ENCODE measurements at regions not wholly inside any gene's neighbourhood (a gene's known extent, or its start where the extent isn't known, plus 50 kb on each side); places are given as distances from the start of the nearest gene placed in this dataset.

GRCh38 chr4:17398035-17398434, 113.9 kb downstream of the QDPR start:
- no peak for TF ChIP-seq CTCF (IDR thresholded peaks at IDR 0.05; ENCODE audit: low read depth, low read length)
- H3K4me3 ChIP-seq (ENCODE audit: low read depth, low read length), result no peak overlapping the region

- no peak overlapping the region for H3K4me3 ChIP-seq (ENCODE audit: low read depth, low read length)
- TF ChIP-seq CTCF (IDR thresholded peaks at IDR 0.05; ENCODE audit: low read depth, low read length), result no peak
Measured at GRCh38 chr4:17397611-17398010, 114.3 kb downstream of the QDPR start.

- H3K4me3 ChIP-seq (ENCODE audit: low read depth, low read length), result no peak overlapping the region
Measured at GRCh38 chr4:17385403-17385802, 126.5 kb downstream of the QDPR start.

GRCh38 chr4:17380347-17380746, 131.5 kb downstream of the QDPR start:
- no peak for TF ChIP-seq CTCF (IDR thresholded peaks at IDR 0.05; ENCODE audit: low read depth, low read length)
- no peak overlapping the region for H3K4me3 ChIP-seq (ENCODE audit: low read depth, low read length)

More at GRCh38 chr4:17385403-17385802, 126.5 kb downstream of the QDPR start:
- TF ChIP-seq CTCF (IDR thresholded peaks at IDR 0.05; ENCODE audit: low read depth, low read length), result no peak

- H3K4me3 ChIP-seq (ENCODE audit: low read depth, low read length), result no peak overlapping the region
- TF ChIP-seq CTCF (IDR thresholded peaks at IDR 0.05; ENCODE audit: low read depth, low read length), result no peak
Measured at GRCh38 chr4:17376205-17376604, 135.7 kb downstream of the QDPR start.

GRCh38 chr4:17373666-17374065, 138.2 kb downstream of the QDPR start:
- H3K4me3 ChIP-seq (ENCODE audit: low read depth, low read length), result no peak overlapping the region
- TF ChIP-seq CTCF (IDR thresholded peaks at IDR 0.05; ENCODE audit: low read depth, low read length), result no peak

GRCh38 chr4:17370818-17371217, 141.1 kb downstream of the QDPR start:
- no peak for TF ChIP-seq CTCF (IDR thresholded peaks at IDR 0.05; ENCODE audit: low read depth, low read length)
- H3K4me3 ChIP-seq (ENCODE audit: low read depth, low read length), result no peak overlapping the region

All from WI38 (cell line).